Colonic mucosa (tissue), 4 donors: ENCODE measurements at regions not wholly inside any gene's neighbourhood (a gene's known extent, or its start where the extent isn't known, plus 50 kb on each side); places are given as distances from the start of the nearest gene placed in this dataset.
"Not testable (repeated sequence)": the region's sequence is repeated elsewhere in the genome, so short reads cannot be mapped to it uniquely, and the experiment has no call there.

Experiments used
- DNase-seq: peaks from one replicate; pipeline ENCODE4 v3.0.0-alpha.2; 2020
- H3K27ac ChIP-seq: fragments of 200-600 bp; one replicate; pipeline ENCODE4 v1.8.0; 2021
- H3K27me3 ChIP-seq: fragments of 200-600 bp; one replicate; pipeline ENCODE4 v1.8.0; 2021
- H3K36me3 ChIP-seq: fragments of 200-600 bp; one replicate; pipeline ENCODE4 v1.8.0; 2021
- H3K4me1 ChIP-seq: fragments of 200-600 bp; one replicate; pipeline ENCODE4 v1.8.0; 2021; ENCODE audit warnings: mild to moderate bottlenecking
- H3K4me3 ChIP-seq: fragments of 200-600 bp; one replicate; pipeline ENCODE4 v1.8.0; 2021
- H3K9ac ChIP-seq, 2 donors: one replicate each; pipeline ENCODE4 v1.7.0; 2013; ENCODE audit warnings: control low read depth in 2 of 2, low read depth in 2 of 2, low read length in 2 of 2
- H3K9me3 ChIP-seq: fragments of 200-600 bp; one replicate; pipeline ENCODE4 v1.8.0; 2021
- intact Hi-C: fragments of 100-400 bp; cut with DNase I; formaldehyde crosslinking; loops from one replicate; pipeline ENCODE4 v1.14.1; 2022
- TF ChIP-seq, protein P1 (sequence below): fragments of 200-600 bp; IDR thresholded peaks from one replicate; pipeline ENCODE4 v1.8.0; 2022; ENCODE audit warnings: antibody characterized with exemption, mild to moderate bottlenecking
- donor health status: healthy.
- donor health status: DM: no; HTN: no; CAD: no.
- donor health status: DM: no; HTN: no; CAD: no.

DNA sequence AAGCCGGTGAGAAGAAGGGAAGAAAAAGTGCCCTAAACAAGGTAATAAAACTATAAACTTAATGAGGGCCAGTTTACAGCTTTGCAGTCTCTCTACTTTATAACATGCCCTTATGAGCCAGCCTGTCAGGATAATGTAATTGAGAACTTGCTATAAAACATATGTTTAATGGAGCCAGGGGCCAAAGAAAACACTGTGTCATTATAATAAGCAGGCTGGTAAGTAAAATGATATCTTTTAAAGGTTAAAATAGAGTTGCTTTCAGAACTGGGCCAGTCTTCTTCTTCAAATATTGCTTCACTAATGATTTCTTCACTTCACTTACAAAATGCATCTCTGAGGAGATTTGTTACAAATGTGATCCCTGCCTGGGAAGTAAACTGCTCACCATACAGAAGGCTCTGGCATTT lies 192.5 kb downstream of the SHOX2 start:
- H3K9ac ChIP-seq: no peak overlapping the region
- no peaks in the 10 kb centered on the region for H3K36me3 ChIP-seq
- H3K4me3 ChIP-seq: no peak overlapping the region
- DNase-seq: no peak
- peaks cover 4% of the 10 kb centered on the region for H3K4me1 ChIP-seq
- TF ChIP-seq, protein P1, sequence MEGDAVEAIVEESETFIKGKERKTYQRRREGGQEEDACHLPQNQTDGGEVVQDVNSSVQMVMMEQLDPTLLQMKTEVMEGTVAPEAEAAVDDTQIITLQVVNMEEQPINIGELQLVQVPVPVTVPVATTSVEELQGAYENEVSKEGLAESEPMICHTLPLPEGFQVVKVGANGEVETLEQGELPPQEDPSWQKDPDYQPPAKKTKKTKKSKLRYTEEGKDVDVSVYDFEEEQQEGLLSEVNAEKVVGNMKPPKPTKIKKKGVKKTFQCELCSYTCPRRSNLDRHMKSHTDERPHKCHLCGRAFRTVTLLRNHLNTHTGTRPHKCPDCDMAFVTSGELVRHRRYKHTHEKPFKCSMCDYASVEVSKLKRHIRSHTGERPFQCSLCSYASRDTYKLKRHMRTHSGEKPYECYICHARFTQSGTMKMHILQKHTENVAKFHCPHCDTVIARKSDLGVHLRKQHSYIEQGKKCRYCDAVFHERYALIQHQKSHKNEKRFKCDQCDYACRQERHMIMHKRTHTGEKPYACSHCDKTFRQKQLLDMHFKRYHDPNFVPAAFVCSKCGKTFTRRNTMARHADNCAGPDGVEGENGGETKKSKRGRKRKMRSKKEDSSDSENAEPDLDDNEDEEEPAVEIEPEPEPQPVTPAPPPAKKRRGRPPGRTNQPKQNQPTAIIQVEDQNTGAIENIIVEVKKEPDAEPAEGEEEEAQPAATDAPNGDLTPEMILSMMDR: no peak
- intact Hi-C loops: no loop called here
- no peak overlapping the region for H3K27ac ChIP-seq
- no peaks in the 10 kb centered on the region for H3K9me3 ChIP-seq
- no peaks in the 10 kb centered on the region for H3K27me3 ChIP-seq

DNA sequence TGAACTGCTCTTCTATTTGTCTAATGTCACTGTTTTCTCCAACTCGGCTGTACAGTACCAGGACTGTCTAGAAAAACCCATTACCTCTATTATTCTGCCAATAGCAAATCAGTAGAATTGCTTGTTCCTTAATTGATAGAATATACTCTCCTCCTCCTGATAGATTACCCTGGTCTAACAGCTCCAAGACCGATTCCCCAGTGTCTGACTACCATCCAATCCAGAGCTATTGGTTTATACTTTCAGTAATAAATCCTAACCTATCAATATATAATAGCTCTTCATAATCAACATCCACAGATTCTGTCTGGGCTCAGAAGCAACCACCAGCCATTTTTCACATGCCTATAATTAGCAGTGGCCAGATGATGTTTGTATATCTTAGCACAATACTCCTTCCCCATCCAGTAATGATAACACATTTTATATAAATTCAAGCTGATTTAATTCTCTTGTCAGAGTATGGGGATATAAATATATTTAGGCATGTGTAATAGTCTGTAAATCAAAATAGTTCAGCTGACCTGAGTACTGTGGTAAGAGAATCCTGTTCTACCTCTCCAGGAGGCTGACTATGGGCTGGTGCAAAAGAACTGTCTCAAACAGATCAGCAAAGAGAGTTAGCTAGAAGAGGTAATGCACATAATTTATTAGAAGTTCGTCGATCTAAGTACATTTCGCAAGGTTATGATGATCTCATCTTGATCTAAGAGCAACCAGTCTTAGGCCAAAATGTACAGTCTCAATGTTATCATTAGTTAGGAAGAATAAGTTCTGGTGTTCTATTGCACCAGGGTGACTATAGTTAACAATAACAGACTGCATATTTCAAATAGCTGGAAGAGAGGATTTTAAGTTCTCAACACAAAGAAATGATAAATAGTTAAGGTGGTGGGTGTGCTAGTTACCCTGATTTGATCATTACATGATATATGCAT lies 193.4 kb downstream of the SHOX2 start:
- intact Hi-C loops: no loop called here
- TF ChIP-seq, protein P1: no peak
- Histone ChIP-seq H3K36me3 (no peaks in the 10 kb centered on the region), H3K9me3 (no peaks in the 10 kb centered on the region), H3K4me3 (no peak overlapping the region), H3K4me1 (peaks cover 4% of the 10 kb centered on the region), H3K27me3 (no peaks in the 10 kb centered on the region), H3K27ac (no peak overlapping the region), H3K9ac (no peak overlapping the region)
- DNase-seq: no peak

DNA sequence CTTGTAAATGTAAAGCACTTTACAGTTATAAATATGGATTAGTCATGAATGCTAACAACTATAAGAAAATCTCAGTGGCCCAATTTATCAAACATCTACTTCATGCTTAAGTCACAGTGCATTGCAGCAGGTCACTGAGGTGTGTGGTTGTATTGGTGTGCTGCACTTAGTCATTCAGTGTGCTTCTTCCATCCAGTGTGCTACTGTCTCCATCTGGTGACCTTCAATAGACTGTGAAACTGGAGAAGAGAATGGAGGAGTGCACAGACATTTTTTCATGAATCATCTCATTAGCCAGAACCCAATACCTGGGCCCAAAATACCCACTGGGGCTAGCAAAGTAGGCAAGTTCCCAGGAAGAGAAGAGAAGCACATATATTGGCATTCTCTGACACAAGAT lies 199.6 kb downstream of the SHOX2 start:
- Histone ChIP-seq H3K4me1 (no peaks in the 10 kb centered on the region), H3K27me3 (no peaks in the 10 kb centered on the region), H3K36me3 (no peaks in the 10 kb centered on the region), H3K27ac (no peak overlapping the region), H3K9me3 (no peaks in the 10 kb centered on the region), H3K4me3 (no peak overlapping the region), H3K9ac (no peak overlapping the region)
- DNase-seq: no peak
- TF ChIP-seq, protein P1: no peak
- intact Hi-C loops: no loop called here

DNA sequence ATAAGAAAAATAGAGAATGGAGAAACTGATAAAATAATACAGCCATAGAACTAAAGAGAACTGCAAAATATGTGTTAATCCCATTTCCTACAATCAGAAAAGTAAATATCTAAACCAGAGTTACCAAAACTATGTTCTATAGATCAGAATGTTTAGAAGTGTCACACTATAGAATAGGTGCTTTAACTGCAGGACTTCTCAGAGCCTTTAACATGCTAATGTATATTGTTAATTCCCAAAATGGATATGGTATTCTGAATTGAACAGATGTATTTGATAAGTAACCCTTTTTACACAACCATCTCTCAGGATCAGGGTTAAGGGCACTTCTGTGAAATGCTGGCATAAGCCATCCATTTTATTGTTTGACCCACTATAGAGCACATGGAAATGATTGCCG lies 200.3 kb downstream of the SHOX2 start:
- no peak for DNase-seq
- Histone ChIP-seq H3K9me3 (no peaks in the 10 kb centered on the region), H3K9ac (no peak overlapping the region), H3K4me1 (no peaks in the 10 kb centered on the region), H3K4me3 (no peak overlapping the region), H3K27ac (no peak overlapping the region), H3K36me3 (no peaks in the 10 kb centered on the region), H3K27me3 (no peaks in the 10 kb centered on the region)
- intact Hi-C loops: no loop called here
- TF ChIP-seq, protein P1: no peak

DNA sequence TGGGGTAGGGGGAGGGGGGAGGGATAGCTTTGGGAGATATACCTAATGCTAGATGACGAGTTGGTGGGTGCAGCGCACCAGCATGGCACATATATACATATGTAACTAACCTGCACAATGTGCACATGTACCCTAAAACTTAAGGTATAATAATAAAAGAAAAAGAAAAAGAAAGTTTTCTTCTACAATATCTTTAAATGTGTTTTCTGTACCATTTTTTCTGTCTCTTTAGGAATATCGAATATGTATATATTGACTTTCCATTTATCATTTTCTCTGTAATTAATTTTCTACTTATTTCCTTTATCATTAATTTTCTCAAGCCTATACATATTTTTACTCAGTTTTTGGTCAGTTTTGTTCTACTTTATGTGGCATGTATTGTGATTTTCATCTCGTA lies 203.5 kb downstream of the SHOX2 start:
- H3K27ac ChIP-seq, H3K4me3 ChIP-seq, H3K36me3 ChIP-seq, H3K9ac ChIP-seq, H3K27me3 ChIP-seq, intact Hi-C loops, H3K4me1 ChIP-seq, H3K9me3 ChIP-seq, DNase-seq: not testable (repeated sequence)

DNA sequence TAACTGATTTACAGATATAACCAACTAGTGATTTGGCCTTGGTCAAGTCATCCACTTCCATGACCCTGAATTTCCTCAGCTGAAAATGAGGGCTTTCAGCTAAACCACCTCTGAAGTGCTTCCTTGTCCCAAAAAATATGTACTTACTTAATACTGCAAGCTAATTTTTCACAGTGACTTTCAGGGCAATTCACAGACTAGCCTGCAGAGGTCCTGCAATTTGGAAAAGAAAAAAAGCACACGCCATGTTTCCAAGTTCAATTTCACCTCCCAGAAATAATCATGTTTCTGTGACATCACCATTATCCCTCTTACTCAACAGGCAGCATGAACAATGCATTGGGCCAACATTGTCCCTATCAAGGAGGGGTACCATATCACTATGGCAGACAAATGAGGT lies 218.2 kb downstream of the SHOX2 start:
- TF ChIP-seq, protein P1: no peak
- Histone ChIP-seq H3K36me3 (no peaks in the 10 kb centered on the region), H3K4me1 (no peaks in the 10 kb centered on the region), H3K27ac (no peak overlapping the region), H3K9ac (no peak overlapping the region), H3K27me3 (no peaks in the 10 kb centered on the region), H3K9me3 (no peaks in the 10 kb centered on the region), H3K4me3 (no peak overlapping the region)
- no peak for DNase-seq
- intact Hi-C loops: no loop called here
